ENCODE measurements at regions not wholly inside any gene's neighbourhood (a gene's known extent, or its start where the extent isn't known, plus 50 kb on each side); places are given as distances from the start of the nearest gene placed in this dataset.

- ChIA-PET POLR2A (no interaction called here), CTCF (interaction anchor here (0.7 kb wide), 1 partner anchor 490 kb away, joined by 3 read pairs; no protein-coding TSS in a partner anchor)
- no peaks in the 10 kb centered on the region for H3K27me3 ChIP-seq (ENCODE audit: control insufficient read depth, insufficient read depth, low read length)
- no peaks in the 10 kb centered on the region for H3K36me3 ChIP-seq (ENCODE audit: control insufficient read depth, insufficient read depth, low read length)
- no peak overlapping the region for H3K4me3 ChIP-seq (ENCODE audit: low read depth, low read length)
- no peak for DNase-seq (ENCODE audit: low read depth)
- no peak for TF ChIP-seq CTCF (IDR thresholded peaks at IDR 0.05; ENCODE audit: insufficient read depth, low read depth, low read length)
These were observed 161.3 kb downstream of the GXYLT1 start for GRCh38 chr12:41983394-41983793.

- ChIA-PET CTCF (interaction anchor here (1.2 kb wide), 1 partner anchor 8 kb away, joined by 3 read pairs; no protein-coding TSS in a partner anchor), POLR2A (no interaction called here)
- DNase-seq (ENCODE audit: low read depth): no peak
- TF ChIP-seq CTCF (IDR thresholded peaks at IDR 0.05; ENCODE audit: insufficient read depth, low read depth, low read length): no peak
- Histone ChIP-seq H3K36me3 (ENCODE audit: control insufficient read depth, insufficient read depth, low read length) (no peaks in the 10 kb centered on the region), H3K4me3 (ENCODE audit: low read depth, low read length) (no peak overlapping the region), H3K27me3 (ENCODE audit: control insufficient read depth, insufficient read depth, low read length) (no peaks in the 10 kb centered on the region)
These were observed 162.9 kb downstream of the GXYLT1 start for GRCh38 chr12:41981758-41982157.

GRCh38 chr12:41981013-41981412, 163.7 kb downstream of the GXYLT1 start:
- no peak overlapping the region for H3K4me3 ChIP-seq (ENCODE audit: low read depth, low read length)
- no peak for TF ChIP-seq CTCF (IDR thresholded peaks at IDR 0.05; ENCODE audit: insufficient read depth, low read depth, low read length)
- H3K27me3 ChIP-seq (ENCODE audit: control insufficient read depth, insufficient read depth, low read length): no peaks in the 10 kb centered on the region
- ChIA-PET POLR2A (no interaction called here), CTCF (interaction anchor here (1.2 kb wide), 1 partner anchor 9 kb away, joined by 3 read pairs; no protein-coding TSS in a partner anchor)
- H3K36me3 ChIP-seq (ENCODE audit: control insufficient read depth, insufficient read depth, low read length): no peaks in the 10 kb centered on the region
- no peak for DNase-seq (ENCODE audit: low read depth)

GRCh38 chr12:41980390-41980789, 164.3 kb downstream of the GXYLT1 start:
- TF ChIP-seq CTCF (IDR thresholded peaks at IDR 0.05; ENCODE audit: insufficient read depth, low read depth, low read length): no peak
- Histone ChIP-seq H3K36me3 (ENCODE audit: control insufficient read depth, insufficient read depth, low read length) (no peaks in the 10 kb centered on the region), H3K4me3 (ENCODE audit: low read depth, low read length) (no peak overlapping the region), H3K27me3 (ENCODE audit: control insufficient read depth, insufficient read depth, low read length) (no peaks in the 10 kb centered on the region)
- no peak for DNase-seq (ENCODE audit: low read depth)
- CTCF ChIA-PET: no interaction called here
- POLR2A ChIA-PET: no interaction called here

- no peak for TF ChIP-seq CTCF (IDR thresholded peaks at IDR 0.05; ENCODE audit: insufficient read depth, low read depth, low read length)
- Histone ChIP-seq H3K4me3 (ENCODE audit: low read depth, low read length) (no peak overlapping the region), H3K27me3 (ENCODE audit: control insufficient read depth, insufficient read depth, low read length) (no peaks in the 10 kb centered on the region), H3K36me3 (ENCODE audit: control insufficient read depth, insufficient read depth, low read length) (no peaks in the 10 kb centered on the region)
- POLR2A ChIA-PET: no interaction called here
- DNase-seq (ENCODE audit: low read depth): no peak
- CTCF ChIA-PET: no interaction called here
These were observed 165.1 kb downstream of the GXYLT1 start for GRCh38 chr12:41979574-41979973.
